ENCODE measurements at regions not wholly inside any gene's neighbourhood (a gene's known extent, or its start where the extent isn't known, plus 50 kb on each side); places are given as distances from the start of the nearest gene placed in this dataset.
"Not testable (repeated sequence)": the region's sequence is repeated elsewhere in the genome, so short reads cannot be mapped to it uniquely, and the experiment has no call there.

DNA sequence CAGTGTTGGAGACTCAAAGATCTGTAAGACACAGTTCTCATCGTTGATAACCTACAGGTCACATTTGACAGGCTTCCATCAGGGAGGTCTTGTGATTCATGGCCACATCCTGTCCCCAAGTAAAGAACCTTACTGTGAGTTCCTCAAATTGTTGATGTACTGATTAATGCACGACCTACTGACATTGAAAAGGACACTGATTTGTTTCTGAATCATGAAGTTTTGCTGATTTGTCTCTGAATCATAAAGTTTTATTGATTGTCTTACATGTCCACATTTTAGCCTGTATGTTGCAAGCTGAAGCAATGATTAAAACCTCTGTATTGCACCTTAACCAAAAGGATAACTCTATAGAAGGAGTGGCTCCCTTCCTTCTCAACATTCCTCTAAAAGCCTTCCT, 476.3 kb upstream of the RUNX1 start:
- no peaks in the 10 kb centered on the region for H3K9me3 ChIP-seq (replicated peaks)
- no peak for DNase-seq
- H3K36me3 ChIP-seq: no peaks in the 10 kb centered on the region
- no peak overlapping the region for H3K27ac ChIP-seq
- H3K4me3 ChIP-seq: no peak overlapping the region
- H3K27me3 ChIP-seq: no peaks in the 10 kb centered on the region
- H3K4me1 ChIP-seq: no peaks in the 10 kb centered on the region; the same call in 1 of the 2 replicates

DNA sequence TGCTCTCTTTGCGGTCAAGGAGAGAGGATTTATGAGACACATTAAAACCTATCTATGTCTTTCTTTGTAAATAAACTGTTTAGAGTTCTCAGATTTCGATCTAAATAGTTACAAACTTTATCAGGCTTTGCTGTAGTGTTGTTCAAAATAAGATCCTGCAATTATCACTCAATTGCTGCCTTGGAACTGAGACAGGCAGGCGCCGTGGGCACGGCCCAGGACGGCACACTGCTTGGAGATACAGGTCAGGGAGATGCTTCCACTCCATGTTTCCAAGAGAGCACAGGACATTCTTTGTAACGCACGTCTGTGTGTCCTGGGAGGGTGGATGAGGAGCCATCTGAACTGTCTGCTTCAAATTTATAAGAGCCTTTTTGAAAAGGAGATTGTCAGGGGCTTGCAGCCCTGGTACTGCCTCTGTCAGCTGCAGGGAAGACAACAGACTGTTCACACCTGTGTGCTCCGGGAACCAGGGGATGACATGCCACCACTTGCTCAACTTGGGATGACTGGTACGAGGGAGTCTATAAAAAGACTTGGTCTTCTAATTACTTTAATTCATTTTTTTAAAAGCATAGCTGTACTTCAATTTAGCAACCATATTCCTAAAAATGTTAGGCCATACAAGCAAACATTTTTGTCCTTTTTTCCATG, 472.9 kb upstream of the RUNX1 start:
- no peaks in the 10 kb centered on the region for H3K27me3 ChIP-seq
- no peaks in the 10 kb centered on the region for H3K36me3 ChIP-seq
- H3K9me3 ChIP-seq (replicated peaks): no peaks in the 10 kb centered on the region
- no peak for DNase-seq
- no peak overlapping the region for H3K27ac ChIP-seq
- H3K4me3 ChIP-seq: no peak overlapping the region
- H3K4me1 ChIP-seq: no peaks in the 10 kb centered on the region; the same call in 1 of the 2 replicates

DNA sequence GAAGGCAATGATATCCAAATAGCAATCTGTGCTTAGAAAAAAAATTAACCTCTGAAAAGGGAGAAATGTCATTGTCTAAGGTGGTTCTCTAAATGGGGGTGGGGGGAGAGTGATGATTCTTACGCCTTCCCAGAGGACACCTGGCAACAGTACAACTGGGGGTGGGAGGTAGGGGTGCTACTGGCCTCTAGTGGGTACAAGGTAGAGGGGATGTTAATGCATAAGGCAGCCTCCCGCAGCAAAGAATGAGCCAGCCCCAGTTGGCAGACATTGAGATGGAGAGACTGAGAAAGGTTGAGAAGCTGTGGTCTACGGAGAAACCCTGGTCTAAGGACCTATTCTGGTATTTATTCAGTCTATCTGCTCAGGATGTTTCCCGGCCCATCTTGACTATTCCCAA, 472.2 kb upstream of the RUNX1 start:
- Histone ChIP-seq H3K4me1 (no peaks in the 10 kb centered on the region), H3K27ac (no peak overlapping the region), H3K9me3 (replicated peaks) (peaks cover 2% of the 10 kb centered on the region; the same call in 1 of the 2 replicates), H3K27me3 (no peaks in the 10 kb centered on the region), H3K36me3 (no peaks in the 10 kb centered on the region), H3K4me3 (no peak overlapping the region)
- DNase-seq: no peak

DNA sequence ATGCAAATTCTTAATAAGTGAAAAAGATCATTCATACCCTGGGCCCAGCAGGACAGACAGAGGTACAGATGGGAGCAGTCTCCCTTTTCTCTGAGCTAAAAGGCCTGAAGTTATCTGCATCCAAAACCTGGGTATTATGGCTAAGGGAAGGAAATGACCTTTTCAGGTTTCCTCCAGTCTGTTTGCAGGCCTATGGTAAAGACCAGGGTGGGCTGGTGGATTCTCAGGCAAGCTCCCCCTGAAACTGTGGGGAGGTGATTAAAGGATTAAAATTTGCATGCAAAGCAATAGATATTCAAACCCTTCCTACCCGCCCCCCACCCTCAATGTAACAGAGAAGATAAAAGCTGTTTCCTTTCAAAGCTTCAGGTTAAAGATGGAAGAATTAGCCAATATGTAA, 471.8 kb upstream of the RUNX1 start:
- no peaks in the 10 kb centered on the region for H3K36me3 ChIP-seq
- DNase-seq: no peak
- no peaks in the 10 kb centered on the region for H3K27me3 ChIP-seq
- no peak overlapping the region for H3K27ac ChIP-seq
- no peaks in the 10 kb centered on the region for H3K4me1 ChIP-seq
- H3K4me3 ChIP-seq: no peak overlapping the region
- H3K9me3 ChIP-seq (replicated peaks): peaks cover 3% of the 10 kb centered on the region; the same call in 1 of the 2 replicates

DNA sequence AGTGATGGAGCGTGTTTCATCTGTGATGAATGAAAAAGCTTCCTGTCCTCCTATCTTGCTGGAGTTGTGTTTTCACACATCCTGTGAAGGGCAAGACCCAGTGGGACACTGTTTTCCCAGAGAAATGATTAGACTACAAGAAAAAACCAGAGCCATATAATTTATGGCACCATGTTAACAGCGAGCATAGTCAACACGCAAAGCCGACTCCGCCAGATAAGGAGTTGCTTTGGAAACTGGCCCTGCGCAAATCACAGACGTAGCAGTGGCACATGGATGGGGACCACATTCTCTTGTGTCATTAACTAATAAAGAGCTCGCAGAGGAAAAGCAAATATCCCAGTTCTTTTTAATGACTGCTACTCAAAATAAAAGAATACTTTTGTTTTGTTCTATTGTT, 471.2 kb upstream of the RUNX1 start:
- H3K9me3 ChIP-seq (replicated peaks): peaks cover 3% of the 10 kb centered on the region; the same call in 1 of the 2 replicates
- no peak for DNase-seq
- H3K27me3 ChIP-seq: no peaks in the 10 kb centered on the region
- H3K4me1 ChIP-seq: no peaks in the 10 kb centered on the region
- no peak overlapping the region for H3K27ac ChIP-seq
- no peaks in the 10 kb centered on the region for H3K36me3 ChIP-seq
- no peak overlapping the region for H3K4me3 ChIP-seq

DNA sequence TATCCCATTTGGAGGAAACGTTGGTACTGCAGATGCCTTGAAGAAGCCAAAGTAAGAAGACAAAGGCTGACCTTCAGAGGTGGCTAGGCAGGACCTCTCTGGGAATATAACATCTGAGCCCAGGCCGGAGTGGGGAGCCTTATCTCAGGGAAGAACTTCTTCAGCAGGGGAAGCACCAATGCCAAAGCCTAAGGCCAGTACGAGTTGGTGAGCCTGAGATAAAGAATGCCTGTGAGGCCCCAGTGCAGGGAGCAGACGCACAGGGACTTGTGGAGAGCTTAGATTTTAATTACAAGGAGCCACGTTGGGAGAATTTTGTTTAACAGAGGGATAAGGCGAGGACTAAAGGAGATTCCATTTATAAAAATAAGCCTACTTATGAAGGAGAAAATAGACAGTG, 468.8 kb upstream of the RUNX1 start:
- Histone ChIP-seq H3K36me3 (no peaks in the 10 kb centered on the region), H3K4me3 (no peak overlapping the region), H3K27ac (no peak overlapping the region), H3K4me1 (no peaks in the 10 kb centered on the region), H3K9me3 (replicated peaks) (peaks cover 3% of the 10 kb centered on the region; the same call in 1 of the 2 replicates), H3K27me3 (no peaks in the 10 kb centered on the region)
- no peak for DNase-seq

DNA sequence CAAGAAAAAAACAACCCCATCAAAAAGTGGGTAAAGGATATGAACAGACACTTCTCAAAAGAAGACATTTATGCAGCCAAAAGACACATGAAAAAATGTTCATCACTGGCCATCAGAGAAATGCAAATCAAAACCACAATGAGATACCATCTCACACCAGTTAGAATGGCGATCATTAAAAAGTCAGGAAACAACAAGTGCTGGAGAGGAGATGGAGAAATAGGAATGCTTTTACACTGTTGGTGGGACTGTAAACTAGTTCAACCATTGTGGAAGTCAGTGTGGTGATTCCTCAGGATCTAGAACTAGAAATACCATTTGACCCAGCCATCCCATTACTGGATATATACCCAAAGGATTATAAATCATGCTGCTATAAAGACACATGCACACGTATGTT, 467.2 kb upstream of the RUNX1 start:
- not testable (repeated sequence) for H3K9me3 ChIP-seq (replicated peaks); H3K36me3 ChIP-seq; H3K27ac ChIP-seq; H3K4me3 ChIP-seq; H3K4me1 ChIP-seq; DNase-seq; H3K27me3 ChIP-seq

DNA sequence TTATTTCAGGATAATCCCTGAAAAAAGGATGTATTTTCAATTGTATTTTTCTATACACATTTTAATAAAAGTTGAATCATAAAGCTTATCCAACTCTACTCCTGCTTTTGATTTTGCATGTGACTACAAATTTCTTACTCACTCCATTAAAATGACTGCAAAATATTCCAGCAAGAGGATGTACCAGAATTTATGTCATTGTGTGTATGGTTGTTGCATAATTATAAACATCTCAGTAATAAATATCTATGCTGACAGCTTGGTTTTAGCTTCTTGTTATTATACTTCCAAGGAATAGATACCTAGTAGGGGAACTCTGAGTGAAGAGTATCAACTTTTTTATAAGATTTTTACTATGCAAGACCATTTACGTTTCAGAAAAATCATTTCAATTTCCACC, 463.2 kb upstream of the RUNX1 start:
- Histone ChIP-seq H3K27me3 (no peaks in the 10 kb centered on the region), H3K27ac (no peak overlapping the region)
- no peak for DNase-seq

DNA sequence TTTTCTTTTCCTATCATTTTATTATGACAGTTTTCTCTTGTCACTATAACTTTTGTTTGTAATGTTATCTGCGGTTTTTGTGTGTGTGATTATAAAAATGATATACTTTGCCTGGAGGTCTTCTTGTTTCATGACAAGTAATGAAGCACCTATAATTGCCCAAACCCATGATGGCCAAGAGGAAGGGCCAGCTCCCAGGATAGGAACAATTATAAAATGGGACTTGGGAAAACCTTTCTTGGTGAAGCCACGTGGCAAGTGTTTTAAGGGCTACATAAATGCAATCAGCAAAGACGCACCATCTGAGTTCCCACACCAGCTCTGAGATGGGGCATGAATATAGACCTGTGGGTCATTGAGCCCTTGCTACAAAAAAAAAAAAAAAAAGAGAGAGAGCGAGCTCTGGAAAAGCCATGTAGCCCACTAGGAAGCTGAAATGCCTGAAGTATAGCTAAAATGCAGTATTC, 462.6 kb upstream of the RUNX1 start:
- H3K9me3 ChIP-seq (replicated peaks): peaks cover 3% of the 10 kb centered on the region; the same call in 1 of the 2 replicates
- H3K4me3 ChIP-seq: no peak overlapping the region
- H3K36me3 ChIP-seq: no peaks in the 10 kb centered on the region
- peak in 1 of 2 experiments; percentile 17 for DNase-seq
- H3K4me1 ChIP-seq: peaks cover 12% of the 10 kb centered on the region
- H3K27me3 ChIP-seq: no peaks in the 10 kb centered on the region
- H3K27ac ChIP-seq: no peak overlapping the region

More for the DNA sequence above, 463.2 kb upstream of the RUNX1 start:
- Histone ChIP-seq H3K4me3 (no peak overlapping the region), H3K36me3 (no peaks in the 10 kb centered on the region), H3K4me1 (peaks cover 5% of the 10 kb centered on the region), H3K9me3 (replicated peaks) (peaks cover 3% of the 10 kb centered on the region; the same call in 1 of the 2 replicates)

DNA sequence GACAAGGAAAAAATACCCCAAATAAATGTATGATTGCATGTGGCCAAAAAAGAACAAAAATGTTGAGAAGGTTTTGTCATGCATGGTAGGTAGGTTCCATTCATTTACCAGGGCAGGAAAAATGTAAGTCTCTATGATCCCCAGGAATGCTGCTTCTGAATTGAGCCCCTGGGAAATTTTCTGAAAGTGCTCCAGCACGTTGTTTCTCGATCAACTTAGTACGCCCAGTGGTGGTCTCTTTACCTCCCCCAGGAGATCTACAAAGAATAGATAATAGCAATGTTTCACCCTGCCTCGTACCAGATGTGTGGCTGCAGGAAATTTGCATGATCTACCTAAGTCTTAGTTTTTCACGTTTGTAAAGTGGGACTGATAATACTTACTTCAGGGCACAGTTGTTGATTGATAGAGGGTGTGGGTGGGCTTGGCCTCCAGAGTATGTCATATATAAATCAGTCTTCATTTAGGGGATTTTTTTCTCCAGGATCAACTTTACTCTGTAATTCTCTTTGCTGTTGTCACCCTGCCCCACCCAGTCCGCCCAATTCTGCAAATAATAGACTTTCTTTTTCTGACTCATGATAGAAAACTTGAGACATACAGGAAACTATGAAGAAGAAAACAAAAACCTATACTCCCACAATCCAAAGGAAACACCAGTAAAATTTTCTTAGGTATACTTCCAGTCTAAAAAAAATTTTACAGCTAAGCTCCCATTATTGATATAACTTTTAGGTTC, 462.0 kb upstream of the RUNX1 start:
- DNase-seq: no peak
- no peaks in the 10 kb centered on the region; the same call in 1 of the 2 replicates for H3K9me3 ChIP-seq (replicated peaks)
- peaks cover 12% of the 10 kb centered on the region for H3K4me1 ChIP-seq
- H3K36me3 ChIP-seq: no peaks in the 10 kb centered on the region
- no peak overlapping the region for H3K27ac ChIP-seq
- no peak overlapping the region for H3K4me3 ChIP-seq
- no peaks in the 10 kb centered on the region for H3K27me3 ChIP-seq

DNA sequence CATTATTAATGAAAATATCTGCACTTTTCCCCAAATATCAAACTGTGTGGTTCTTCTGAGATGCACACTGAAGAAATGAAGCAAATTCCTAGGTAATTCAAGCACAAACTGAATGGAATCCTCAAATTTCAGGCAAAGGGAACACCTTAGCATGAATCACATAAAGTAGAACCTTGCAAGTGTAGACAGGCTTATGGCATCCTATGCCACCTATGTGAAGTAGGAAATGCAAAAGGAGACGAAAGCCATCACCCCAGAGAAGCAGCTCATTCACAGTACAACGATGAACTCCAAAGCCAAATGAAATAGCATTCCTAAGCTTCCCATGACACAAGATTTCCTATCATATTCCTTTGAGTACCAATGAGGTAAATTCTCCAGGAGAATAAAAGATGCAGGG, 461.2 kb upstream of the RUNX1 start:
- DNase-seq: no peak
- H3K27me3 ChIP-seq: no peaks in the 10 kb centered on the region
- H3K27ac ChIP-seq: no peak overlapping the region
- H3K36me3 ChIP-seq: no peaks in the 10 kb centered on the region
- H3K4me3 ChIP-seq: no peak overlapping the region
- H3K4me1 ChIP-seq: peaks cover 12% of the 10 kb centered on the region
- H3K9me3 ChIP-seq (replicated peaks): no peaks in the 10 kb centered on the region; the same call in 1 of the 2 replicates

DNA sequence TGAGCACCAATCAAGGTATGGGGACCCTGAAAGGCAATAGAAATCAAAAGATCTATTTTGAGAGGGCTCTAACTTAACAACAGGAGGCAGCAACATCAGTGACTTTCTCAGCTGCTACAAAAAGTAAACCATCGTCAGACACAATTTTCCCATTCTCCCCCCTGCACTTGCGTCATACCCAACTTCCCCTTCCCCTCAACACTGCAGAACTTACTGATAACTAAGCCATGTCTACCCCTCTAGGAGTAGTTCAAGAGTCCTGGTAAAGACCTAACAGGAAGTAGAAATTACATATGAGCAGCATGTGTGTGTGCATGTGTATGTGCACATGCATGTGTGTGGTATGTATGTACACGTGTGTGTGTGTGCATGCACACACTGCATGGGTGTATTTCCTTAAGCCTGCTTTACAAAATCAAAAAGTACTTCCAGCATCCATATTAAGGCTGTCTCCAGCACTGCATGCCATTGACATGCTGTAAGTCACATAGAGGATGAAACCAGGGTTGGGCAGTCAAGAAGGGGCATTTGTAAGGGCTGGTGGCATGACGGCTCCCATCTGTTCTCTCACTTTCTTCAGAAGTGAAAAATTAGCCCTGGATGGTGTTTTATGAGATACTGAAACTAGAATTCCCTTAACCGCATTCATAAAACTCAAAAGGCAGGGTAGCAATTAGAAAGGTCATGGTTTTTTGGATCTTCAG, 460.1 kb upstream of the RUNX1 start:
- no peak overlapping the region for H3K27ac ChIP-seq
- no peak for DNase-seq
- no peaks in the 10 kb centered on the region for H3K36me3 ChIP-seq
- H3K4me3 ChIP-seq: no peak overlapping the region
- H3K4me1 ChIP-seq: peaks cover 17% of the 10 kb centered on the region
- H3K9me3 ChIP-seq (replicated peaks): no peaks in the 10 kb centered on the region; the same call in 1 of the 2 replicates
- H3K27me3 ChIP-seq: no peaks in the 10 kb centered on the region

DNA sequence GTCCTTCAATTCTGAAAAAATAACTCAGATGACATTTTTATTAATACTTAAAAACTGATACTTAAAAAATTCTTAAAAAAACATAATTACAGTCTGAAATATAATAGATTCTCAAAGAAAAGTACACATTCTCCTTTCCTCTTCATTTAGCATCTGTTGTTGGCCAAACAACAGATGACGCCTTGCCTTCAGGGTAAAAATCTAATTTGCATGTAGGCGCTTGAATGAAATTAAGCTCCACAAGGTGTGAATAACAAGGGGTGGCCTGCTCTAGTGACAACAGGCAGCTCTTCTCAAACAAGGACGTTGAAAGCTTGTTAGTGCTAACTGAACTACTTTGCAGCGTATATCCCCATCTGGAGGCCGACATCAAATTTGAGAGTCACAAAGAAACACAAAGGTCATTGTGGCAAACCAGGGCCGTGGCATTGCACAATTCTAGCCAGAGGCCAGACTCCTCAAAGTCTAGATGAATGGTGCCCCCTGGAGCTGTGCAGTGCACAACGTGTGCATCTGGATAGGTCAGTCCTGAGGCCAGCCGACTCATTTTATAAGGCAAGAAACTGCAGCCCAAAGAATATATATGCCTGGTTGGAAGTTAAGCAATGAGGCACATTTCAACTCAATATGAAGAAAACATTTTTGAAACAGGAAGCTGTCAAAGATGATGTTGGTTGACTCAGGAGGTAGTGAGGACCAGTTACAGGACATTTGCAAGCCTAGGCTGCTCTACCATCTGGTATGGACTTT, 459.2 kb upstream of the RUNX1 start:
- DNase-seq: peak; percentile 21 to 43

DNA sequence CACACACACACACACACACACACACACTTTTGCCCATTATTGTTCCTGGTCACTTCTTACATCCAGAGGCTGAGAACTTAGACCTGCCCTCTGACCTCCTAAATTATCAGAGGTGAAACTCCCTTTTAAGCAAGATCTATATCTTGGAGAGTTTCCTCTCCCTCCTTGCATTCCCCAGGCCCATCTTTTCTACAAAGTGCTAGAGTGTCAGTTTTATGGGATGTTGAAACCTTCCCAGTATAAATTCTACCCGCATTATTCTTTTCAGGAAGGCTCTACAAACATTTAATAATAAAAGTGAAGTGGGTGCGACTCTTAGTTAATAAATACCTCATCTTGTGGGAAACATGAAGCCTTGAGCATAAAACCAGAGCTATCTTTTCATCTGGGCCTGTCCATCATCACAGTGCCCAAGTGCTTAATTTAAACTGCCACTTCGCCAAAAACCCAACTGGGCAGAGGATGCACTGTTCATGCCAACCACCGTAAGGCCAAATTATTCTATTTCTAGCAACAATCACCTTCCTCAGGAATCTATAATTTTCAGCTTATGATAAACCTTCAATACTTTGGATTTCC, 458.2 kb upstream of the RUNX1 start:
- peaks cover 29% of the 10 kb centered on the region for H3K4me1 ChIP-seq
- DNase-seq: peak in 1 of 2 experiments; percentile 48
- no peak overlapping the region for H3K27ac ChIP-seq
- no peaks in the 10 kb centered on the region for H3K36me3 ChIP-seq
- no peaks in the 10 kb centered on the region; the same call in 1 of the 2 replicates for H3K9me3 ChIP-seq (replicated peaks)
- no peaks in the 10 kb centered on the region for H3K27me3 ChIP-seq
- H3K4me3 ChIP-seq: no peak overlapping the region

More for the DNA sequence above, 459.2 kb upstream of the RUNX1 start:
- Histone ChIP-seq H3K9me3 (replicated peaks) (no peaks in the 10 kb centered on the region; the same call in 1 of the 2 replicates), H3K36me3 (no peaks in the 10 kb centered on the region), H3K4me1 (peaks cover 25% of the 10 kb centered on the region), H3K27ac (no peak overlapping the region), H3K4me3 (no peak overlapping the region), H3K27me3 (no peaks in the 10 kb centered on the region)

Data from SJCRH30 (cell line).